GM21786 (cell line): ENCODE measurements at regions not wholly inside any gene's neighbourhood (a gene's known extent, or its start where the extent isn't known, plus 50 kb on each side); places are given as distances from the start of the nearest gene placed in this dataset.

Experiments used
- ATAC-seq: cut with Tn5 transposase; IDR thresholded peaks from one replicate; pipeline ENCODE4 v1.9.1; 2021; ENCODE audit not compliant: unreplicated experiment

- ATAC-seq = no peak
Measured at GRCh38 chr2:12074845-12075217, 328.4 kb downstream of the LPIN1 start.

DNA sequence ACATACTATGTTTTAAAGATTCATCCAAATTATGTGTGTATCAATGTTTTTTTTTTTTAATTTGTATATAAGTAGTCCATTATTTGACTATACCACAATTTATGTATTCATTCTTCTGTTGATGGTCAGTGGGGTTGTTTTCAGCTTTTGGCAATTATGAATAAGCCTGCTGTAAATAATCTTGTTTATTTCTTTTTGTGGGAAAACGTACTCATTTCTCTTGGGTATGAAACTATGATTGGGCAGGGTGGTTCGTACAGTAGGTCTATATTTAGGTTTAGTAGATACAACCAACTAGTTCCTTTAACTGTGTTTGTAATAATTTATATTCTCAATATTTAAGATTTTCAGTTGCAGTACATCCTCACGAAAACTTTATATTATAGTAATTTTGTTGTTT is 329.2 kb downstream of the LPIN1 start:
- no peak for ATAC-seq

DNA sequence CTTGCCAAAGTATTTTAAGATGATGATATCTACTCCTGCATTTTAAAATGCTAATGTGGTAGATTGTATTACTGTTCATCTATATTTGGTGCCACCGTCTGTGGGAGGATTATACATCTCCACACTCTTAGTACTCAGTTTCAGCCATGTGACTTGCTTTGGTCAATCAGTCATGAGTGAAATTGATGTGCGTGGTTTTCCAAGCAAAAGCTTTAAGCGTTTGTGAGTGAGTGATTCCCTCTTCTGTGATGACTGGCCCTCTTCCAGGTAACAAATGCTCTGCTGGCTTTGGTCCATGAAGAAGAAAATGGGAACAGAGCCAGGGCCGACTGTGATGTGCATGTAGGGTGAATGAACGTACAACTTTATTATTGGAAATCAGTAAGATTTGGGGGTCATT is 330.4 kb downstream of the LPIN1 start:
- ATAC-seq = no peak

DNA sequence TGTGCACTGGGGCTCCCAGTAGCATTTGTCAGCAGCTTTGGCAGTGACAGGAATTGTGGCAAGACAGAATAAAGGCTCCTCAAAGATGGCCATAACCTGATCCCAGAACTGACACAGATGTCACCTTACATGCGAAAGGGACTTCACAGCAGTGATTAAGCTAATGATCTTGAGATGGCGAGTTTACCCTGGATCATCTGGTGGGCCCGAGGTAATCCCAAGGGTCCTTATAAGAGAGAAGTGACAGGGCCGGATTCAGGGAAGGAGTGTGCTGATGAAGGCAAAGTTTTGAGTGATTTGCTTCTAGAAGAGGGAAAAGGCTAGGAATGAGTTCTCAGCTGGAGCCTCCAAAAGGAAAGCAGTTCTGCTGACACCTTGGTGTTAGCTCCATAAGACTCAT is 333.9 kb downstream of the LPIN1 start:
- ATAC-seq = no peak

DNA sequence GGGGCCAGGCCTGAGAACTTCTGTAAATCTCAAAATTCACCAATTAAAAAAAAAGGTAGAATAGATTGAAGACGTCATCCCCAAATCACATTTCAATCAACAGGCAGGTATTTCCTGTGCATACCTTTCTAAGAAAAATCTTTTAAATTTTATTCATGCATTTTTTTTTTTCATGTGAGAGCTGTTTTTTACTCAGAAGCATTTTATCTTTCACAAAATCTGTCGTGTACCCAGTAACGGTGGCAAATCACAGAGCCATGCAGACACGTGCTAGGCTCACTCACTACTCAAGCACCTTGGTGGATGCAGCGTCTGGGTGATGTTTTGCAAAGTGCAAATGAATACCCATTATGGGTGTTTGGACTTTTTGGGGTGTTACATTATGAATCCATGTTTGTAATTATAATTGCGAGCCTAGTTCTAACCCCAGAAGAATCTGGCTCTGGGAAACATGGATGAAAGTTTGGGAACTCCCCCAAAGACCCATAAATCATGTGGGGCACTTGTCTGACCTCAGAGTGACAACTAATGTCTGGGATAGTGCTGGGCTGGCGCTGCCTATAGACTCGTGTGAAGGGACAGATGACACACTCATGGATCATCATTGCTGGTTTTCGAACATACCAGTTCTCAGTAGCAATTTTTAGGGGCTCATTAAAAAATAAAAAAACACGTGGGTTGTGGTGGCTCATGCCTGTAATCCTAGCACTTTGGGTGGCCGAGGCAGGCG is 335.2 kb downstream of the LPIN1 start:
- ATAC-seq = no peak

- ATAC-seq = no peak
Measured at GRCh38 chr2:12083081-12083581, 336.7 kb downstream of the LPIN1 start.

DNA sequence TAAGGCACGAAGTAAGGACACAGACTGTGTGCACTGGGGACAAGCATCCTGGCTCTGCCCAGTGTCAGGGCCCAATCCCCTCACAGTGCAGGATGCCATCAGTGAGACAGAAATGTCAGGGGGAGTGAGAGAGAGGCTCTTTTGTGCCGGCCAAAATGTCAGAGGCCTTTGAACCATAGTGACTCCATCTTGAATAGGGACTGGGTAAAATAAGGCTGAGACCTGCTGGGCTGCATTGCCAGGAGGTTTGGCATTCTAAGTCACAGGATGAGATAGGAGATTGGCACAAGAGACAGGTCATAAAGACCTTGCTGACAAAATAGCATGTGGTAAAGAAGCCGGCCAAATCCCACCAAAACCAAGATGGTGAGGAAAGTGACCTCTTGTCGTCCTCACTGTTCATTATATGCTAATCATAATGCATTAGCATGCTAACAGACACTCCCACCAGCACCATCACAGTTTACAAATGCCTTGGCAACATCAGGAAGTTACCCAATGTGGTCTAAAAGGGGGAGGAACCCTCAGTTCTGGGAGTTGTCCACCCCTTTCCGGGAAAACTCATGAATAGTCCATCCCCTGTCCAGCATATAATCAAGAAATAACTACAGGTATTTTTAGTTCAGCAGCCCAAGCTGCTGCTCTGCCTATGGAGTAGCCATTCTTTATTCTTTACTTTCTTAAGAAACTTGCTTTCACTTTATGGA is 337.4 kb downstream of the LPIN1 start:
- ATAC-seq = no peak

- peak; percentile 56 for ATAC-seq
Measured at GRCh38 chr2:12087175-12087574, 340.7 kb downstream of the LPIN1 start.

DNA sequence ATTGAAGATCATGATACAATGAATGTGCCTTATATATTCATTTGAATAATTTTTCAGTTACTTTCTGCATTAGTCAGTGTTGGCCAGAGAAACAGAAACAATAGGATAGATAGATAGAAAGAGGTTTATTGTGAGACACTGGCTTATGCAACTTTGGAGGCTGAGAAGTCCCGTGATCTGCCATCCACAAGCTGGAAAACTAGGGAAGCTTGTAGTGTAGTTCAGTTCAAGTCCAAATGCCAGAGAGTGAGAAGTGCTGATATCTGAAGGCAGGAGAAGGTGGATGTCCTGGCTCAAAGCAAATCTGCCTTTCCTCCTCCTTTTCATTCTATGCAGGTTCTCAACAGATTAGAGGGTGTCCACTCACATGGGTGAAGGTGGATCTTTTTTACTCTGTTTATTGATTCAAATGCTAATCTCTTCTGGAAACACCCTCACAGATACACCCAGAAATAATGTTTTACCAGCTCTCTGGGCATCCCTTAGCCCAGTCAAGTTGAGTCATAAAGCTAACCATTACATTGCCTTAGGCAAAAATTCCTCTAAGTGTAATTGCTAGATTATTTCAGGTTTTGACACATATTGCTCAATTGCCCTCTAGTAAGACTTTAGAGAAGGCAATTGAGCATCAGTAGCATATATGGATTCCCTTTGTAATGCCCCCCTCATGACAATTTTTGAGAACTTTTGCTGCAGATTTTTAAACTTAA is 341.4 kb downstream of the LPIN1 start:
- ATAC-seq = no peak

DNA sequence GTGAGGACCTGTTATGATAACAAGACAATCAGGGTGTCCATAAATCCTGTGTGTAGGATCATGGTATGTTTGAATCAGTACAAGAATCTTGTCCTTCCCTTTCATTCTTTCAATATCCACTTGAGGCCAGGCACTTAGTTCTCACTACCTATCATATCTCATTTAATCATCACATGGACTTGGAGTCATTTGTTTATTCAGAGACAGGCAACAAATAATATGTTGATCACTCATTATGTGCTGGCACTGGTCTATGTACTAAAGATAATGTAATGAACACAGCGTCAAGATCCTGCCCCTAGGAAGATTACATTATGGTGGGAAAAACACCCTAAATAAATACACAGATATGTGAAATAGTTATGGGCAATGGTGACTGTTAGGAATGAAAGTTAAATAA is 342.6 kb downstream of the LPIN1 start:
- no peak for ATAC-seq

- no peak for ATAC-seq
Measured at GRCh38 chr2:12089496-12089895, 343.1 kb downstream of the LPIN1 start.

GRCh38 chr2:12090072-12090471 is 343.6 kb downstream of the LPIN1 start:
- ATAC-seq = no peak

GRCh38 chr2:12090590-12090989 is 344.2 kb downstream of the LPIN1 start:
- no peak for ATAC-seq

GRCh38 chr2:12091201-12091806 is 344.9 kb downstream of the LPIN1 start:
- no peak for ATAC-seq

GRCh38 chr2:12094134-12094533 is 347.7 kb downstream of the LPIN1 start:
- ATAC-seq = no peak

DNA sequence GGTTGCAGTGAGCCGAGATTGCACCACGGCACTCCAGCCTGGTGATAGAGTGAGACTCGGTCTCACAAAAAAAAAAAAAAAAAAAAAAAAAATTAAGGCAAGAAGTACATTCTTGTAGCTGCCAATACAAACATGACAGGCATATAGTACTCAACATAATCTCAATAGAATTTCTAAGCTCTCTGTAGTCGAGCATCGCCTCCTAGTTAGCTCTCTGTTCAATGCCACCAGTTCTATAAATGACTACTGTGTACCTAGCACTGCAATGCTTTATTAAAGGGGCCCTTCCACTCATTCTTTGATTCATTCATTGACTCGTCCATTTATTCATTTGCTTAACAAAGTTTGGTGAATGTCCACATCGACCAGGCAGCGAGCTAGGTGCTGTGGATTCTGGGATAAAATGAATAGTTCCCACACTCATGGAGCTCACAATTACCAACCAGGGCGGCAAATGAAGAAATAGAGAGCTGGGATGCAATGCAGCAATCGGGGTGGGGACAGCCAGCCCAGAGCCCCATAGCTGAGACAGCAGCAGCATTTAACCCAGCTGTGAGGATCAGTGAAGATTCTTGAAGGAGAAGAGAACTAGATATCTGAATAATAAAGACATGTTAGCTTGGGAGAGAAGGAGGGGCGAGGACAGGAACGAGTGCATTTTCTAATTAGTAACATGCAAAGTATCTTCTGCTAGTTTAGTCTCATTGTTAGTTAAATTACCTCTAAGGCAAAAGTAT is 349.8 kb downstream of the LPIN1 start:
- no peak for ATAC-seq

GRCh38 chr2:12096788-12097449 is 350.5 kb downstream of the LPIN1 start:
- no peak for ATAC-seq

DNA sequence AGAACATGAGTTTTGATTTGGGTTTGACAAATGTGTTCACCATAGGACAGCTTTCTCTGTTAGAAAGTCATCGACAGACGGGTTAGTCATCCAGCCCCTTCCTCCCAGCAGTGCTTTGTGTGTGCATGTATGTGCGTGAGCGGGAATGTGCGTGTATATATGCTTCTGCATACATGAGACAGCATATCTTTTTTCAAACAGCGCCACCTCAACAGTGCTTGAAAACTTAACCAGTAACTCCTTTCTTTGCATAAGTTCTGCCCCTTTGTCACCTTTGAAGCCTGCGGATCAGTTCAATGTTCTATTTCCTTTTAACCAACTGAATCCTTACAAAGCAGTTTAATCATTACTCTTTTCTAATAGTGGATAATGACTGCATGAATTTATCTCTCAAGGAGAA is 351.4 kb downstream of the LPIN1 start:
- no peak for ATAC-seq

DNA sequence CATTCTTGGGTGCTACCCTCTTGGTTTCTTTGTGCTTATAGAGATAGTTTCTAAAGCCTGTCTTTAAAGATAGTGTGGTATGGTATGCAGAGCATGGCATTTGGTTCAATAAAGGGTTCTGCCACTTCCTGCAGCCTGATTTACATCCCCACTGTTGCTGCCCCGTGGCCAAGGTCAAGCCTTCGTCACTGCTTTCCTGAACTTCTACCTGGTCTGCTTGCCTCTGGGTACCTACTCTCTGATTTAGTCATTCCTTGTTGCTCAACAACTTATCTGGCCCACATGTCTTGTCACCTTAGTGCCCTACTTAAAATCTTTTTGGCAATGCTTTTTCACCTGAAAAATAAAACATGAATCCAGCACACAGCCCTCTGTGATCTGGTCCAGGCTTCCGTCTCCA is 352.9 kb downstream of the LPIN1 start:
- ATAC-seq = no peak

GRCh38 chr2:12102679-12103078 is 356.2 kb downstream of the LPIN1 start:
- ATAC-seq = no peak
